Keratinocyte (primary cell): ENCODE measurements at regions not wholly inside any gene's neighbourhood (a gene's known extent, or its start where the extent isn't known, plus 50 kb on each side); places are given as distances from the start of the nearest gene placed in this dataset.

Experiments
- DNase-seq: peaks from one replicate; pipeline ENCODE4 v3.0.0-alpha.2; 2011; ENCODE audit warnings: low read depth, missing footprints, low spot score
- FAIRE-seq: peaks from 2 replicates; lab custom pipeline; 2011; peaks lifted over from hg19 to GRCh38; lab: Jason Lieb, UNC
- H2AFZ ChIP-seq: 2 replicates; pipeline ENCODE4 v1.6.0; 2012; ENCODE audit warnings: low read length, control low read depth, inconsistent platforms; ENCODE audit not compliant: control insufficient read depth
- H3K27ac ChIP-seq: 2 replicates; pipeline ENCODE4 v1.5.1; 2011; ENCODE audit warnings: low read length; ENCODE audit not compliant: control insufficient read depth, insufficient read depth
- H3K27me3 ChIP-seq: 3 replicates; pipeline ENCODE4 v1.6.0; 2011; ENCODE audit warnings: low read length; ENCODE audit not compliant: control insufficient read depth, insufficient read depth; ENCODE audit errors: extremely low read depth
- H3K36me3 ChIP-seq, 2 experiments: 2 replicates in 1 of 2; 3 replicates in 1 of 2; pipeline ENCODE4 v1.5.1; 2011; ENCODE audit warnings: low read length in 2 of 2, mild to moderate bottlenecking in 1 of 2; ENCODE audit not compliant: control insufficient read depth in 2 of 2, insufficient read depth in 2 of 2; ENCODE audit errors: extremely low read depth in 1 of 2
- H3K4me1 ChIP-seq: 3 replicates; pipeline ENCODE4 v1.5.1; 2011; ENCODE audit warnings: low read length; ENCODE audit not compliant: control insufficient read depth, insufficient read depth; ENCODE audit errors: extremely low read depth
- H3K4me2 ChIP-seq: 3 replicates; pipeline ENCODE4 v1.6.0; 2011; ENCODE audit warnings: low read depth, low read length; ENCODE audit not compliant: control insufficient read depth, insufficient read depth; ENCODE audit errors: extremely low read depth
- H3K4me3 ChIP-seq, 3 experiments: fragments of 200-600 bp in 1 of 3; sonication (generic) in 1 of 3; 2 replicates in 2 of 3; 3 replicates in 1 of 3; pipeline ENCODE4 v1.5.1; 2011 to 2016; ENCODE audit warnings: low read length in 3 of 3, mild to moderate bottlenecking in 3 of 3, control low read depth in 2 of 3, inconsistent platforms in 1 of 3, low read depth in 1 of 3, mixed read lengths in 1 of 3, mixed run types in 1 of 3, moderate library complexity in 1 of 3; ENCODE audit not compliant: control insufficient read depth in 2 of 3, insufficient read depth in 2 of 3; ENCODE audit errors: extremely low read depth in 1 of 3
- H3K79me2 ChIP-seq: 2 replicates; pipeline ENCODE4 v1.6.0; 2012; ENCODE audit warnings: low read length; ENCODE audit not compliant: control insufficient read depth, insufficient read depth
- H3K9ac ChIP-seq: 3 replicates; pipeline ENCODE4 v1.6.0; 2011; ENCODE audit warnings: low read length; ENCODE audit not compliant: control insufficient read depth, insufficient read depth; ENCODE audit errors: extremely low read depth
- H3K9me1 ChIP-seq: 3 replicates; pipeline ENCODE4 v1.6.0; 2011; ENCODE audit warnings: low read length; ENCODE audit not compliant: control insufficient read depth, insufficient read depth; ENCODE audit errors: extremely low read depth
- H3K9me3 ChIP-seq: 2 replicates; pipeline ENCODE4 v1.5.1; 2012; ENCODE audit warnings: low read depth, low read length; ENCODE audit not compliant: control insufficient read depth
- H4K20me1 ChIP-seq: 3 replicates; pipeline ENCODE4 v1.6.0; 2011; ENCODE audit warnings: low read length; ENCODE audit not compliant: control insufficient read depth, insufficient read depth; ENCODE audit errors: extremely low read depth
- CTCF ChIP-seq, 3 experiments: IDR thresholded peaks in 1 of 3; conservative IDR thresholded peaks in 1 of 3; optimal IDR thresholded peaks in 1 of 3; 2 replicates in 2 of 3; 3 replicates in 1 of 3; pipeline versions ENCODE3 to v1.5.1; 2011; ENCODE audit warnings: low read length in 3 of 3, mild to moderate bottlenecking in 3 of 3, moderate library complexity in 2 of 3, control low read depth in 1 of 3, inconsistent platforms in 1 of 3; ENCODE audit not compliant: insufficient read depth in 2 of 3; ENCODE audit errors: extremely low read depth in 1 of 3
- EZH2 ChIP-seq: IDR thresholded peaks from one replicate; pipeline ENCODE4 v1.6.1; 2012; ENCODE audit warnings: inconsistent platforms, mild to moderate bottlenecking, low read length, moderate library complexity
- dilution Hi-C: fragments of 300-500 bp; cut with MboI; formaldehyde crosslinking; loops from one replicate; pipeline ENCODE4 v1.7.0; 2020; ENCODE audit warnings: low sequenced_read_pairs; ENCODE audit not compliant: extremely low pct_ligation_motif_present

- Histone ChIP-seq H3K79me2 (no peaks in the 10 kb centered on the region), H3K27ac (no peak overlapping the region), H3K4me3 (no peak overlapping the region), H3K4me1 (no peaks in the 10 kb centered on the region), H3K9me3 (no peaks in the 10 kb centered on the region), H3K9ac (no peak overlapping the region), H2AFZ (no peak overlapping the region), H3K27me3 (no peaks in the 10 kb centered on the region), H3K9me1 (no peaks in the 10 kb centered on the region), H4K20me1 (no peaks in the 10 kb centered on the region), H3K36me3 (no peaks in the 10 kb centered on the region), H3K4me2 (no peak overlapping the region)
- TF ChIP-seq CTCF (optimal IDR thresholded peaks at IDR 0.05 in 1 of 3, IDR thresholded peaks at IDR 0.05 in 1 of 3, conservative IDR thresholded peaks at IDR 0.05 in 1 of 3; ENCODE audit: extremely low read depth in 1 of 3, insufficient read depth in 2 of 3, low read length in 3 of 3), result no peak
- TF ChIP-seq EZH2, result no peak
- DNase-seq (no peak), FAIRE-seq (no peak)
- dilution Hi-C loops, result no loop called here
Measured at GRCh38 chr6:65803186-65803585, 96.2 kb upstream of the EYS start.

- Histone ChIP-seq H3K9ac (no peak overlapping the region), H3K9me3 (no peaks in the 10 kb centered on the region), H3K27me3 (no peaks in the 10 kb centered on the region), H3K4me1 (no peaks in the 10 kb centered on the region), H3K36me3 (no peaks in the 10 kb centered on the region), H2AFZ (no peak overlapping the region), H3K4me3 (no peak overlapping the region), H3K4me2 (no peak overlapping the region), H3K79me2 (no peaks in the 10 kb centered on the region), H3K27ac (no peak overlapping the region), H4K20me1 (no peaks in the 10 kb centered on the region), H3K9me1 (no peaks in the 10 kb centered on the region)
- dilution Hi-C loops, result no loop called here
- no peak for FAIRE-seq
- TF ChIP-seq EZH2, result no peak
- TF ChIP-seq CTCF (optimal IDR thresholded peaks at IDR 0.05 in 1 of 3, IDR thresholded peaks at IDR 0.05 in 1 of 3, conservative IDR thresholded peaks at IDR 0.05 in 1 of 3; ENCODE audit: extremely low read depth in 1 of 3, insufficient read depth in 2 of 3, low read length in 3 of 3), result no peak
- no peak for DNase-seq
Measured at GRCh38 chr6:65799389-65799788, 92.4 kb upstream of the EYS start.
